ENCODE measurements at regions not wholly inside any gene's neighbourhood (a gene's known extent, or its start where the extent isn't known, plus 50 kb on each side); places are given as distances from the start of the nearest gene placed in this dataset.

GRCh38 chr11:15318814-15319213, 204.1 kb downstream of the INSC start:
- no peak for TF ChIP-seq MAFG (CRISPR knock-in tag; IDR thresholded peaks at IDR 0.05)
- no peak for TF ChIP-seq SIN3A (IDR thresholded peaks at IDR 0.05; ENCODE audit: borderline replicate concordance, low read depth, low read length)
